IMR-90 (cell line): ENCODE measurements at regions not wholly inside any gene's neighbourhood (a gene's known extent, or its start where the extent isn't known, plus 50 kb on each side); places are given as distances from the start of the nearest gene placed in this dataset.

Experiments
- ATAC-seq: fragments of 200-7000 bp; cut with Tn5 transposase; 2 replicates; pipeline ENCODE4 v1.9.1; 2020; ENCODE audit warnings: low read depth, mild to moderate bottlenecking, moderate library complexity
- BruUV-seq: library from RNA; stranded (reverse); fragments of 400-500 nt; replicated peaks from 2 replicates; lab custom pipeline; 2021; lab: Mats Ljungman, UMichigan
- CTCF ChIA-PET: fragments of 300-600 bp; formaldehyde crosslinking; extraction: SDS; loops from one replicate; lab custom pipeline; 2021; ENCODE audit warnings: antibody characterized with exemption; lab: Yijun Ruan, JAX
- POLR2A ChIA-PET: fragments of 300-600 bp; sonication (Branson Sonifier 250); formaldehyde crosslinking; loops from one replicate; lab custom pipeline; 2022; ENCODE audit warnings: antibody characterized with exemption; ENCODE audit not compliant: unreplicated experiment; lab: Charles Lee
- DNase-seq: peaks from one replicate; pipeline ENCODE4 v3.0.0; 2013
- H2AFZ ChIP-seq: replicated peaks from 2 replicates; pipeline ENCODE3; 2013; ENCODE audit warnings: low read length, mild to moderate bottlenecking; ENCODE audit not compliant: poor library complexity
- H2AK5ac ChIP-seq: 2 replicates; pipeline ENCODE4 v1.6.1; 2013; ENCODE audit warnings: low read depth, low read length, inconsistent platforms
- H2AK9ac ChIP-seq: replicated peaks from 2 replicates; pipeline ENCODE3; 2013; ENCODE audit warnings: mild to moderate bottlenecking, low read depth, low read length, moderate library complexity; ENCODE audit not compliant: poor library complexity
- H2BK120ac ChIP-seq: 2 replicates; pipeline ENCODE4 v1.6.1; 2013; ENCODE audit warnings: low read depth, low read length, inconsistent platforms
- H2BK15ac ChIP-seq: 3 replicates; pipeline ENCODE4 v1.6.1; 2013; ENCODE audit warnings: low read depth, low read length, inconsistent platforms
- H2BK20ac ChIP-seq: 2 replicates; pipeline ENCODE4 v1.6.1; 2013; ENCODE audit warnings: low read depth, mild to moderate bottlenecking, inconsistent platforms, low read length, moderate library complexity
- H2BK5ac ChIP-seq: 2 replicates; pipeline ENCODE4 v1.6.1; 2013; ENCODE audit warnings: mild to moderate bottlenecking, low read depth, low read length, inconsistent platforms; ENCODE audit not compliant: poor library complexity, severe bottlenecking
- H3K14ac ChIP-seq: replicated peaks from 2 replicates; pipeline ENCODE4 v1.6.1; 2013; ENCODE audit warnings: low read depth, low read length, inconsistent platforms
- H3K18ac ChIP-seq: 2 replicates; pipeline ENCODE4 v1.6.1; 2013; ENCODE audit warnings: low read depth, low read length, control low read depth
- H3K23ac ChIP-seq: 2 replicates; pipeline ENCODE4 v1.6.1; 2013; ENCODE audit warnings: low read depth, low read length, inconsistent platforms
- H3K27ac ChIP-seq: 2 replicates; pipeline ENCODE4 v1.5.1; 2013; ENCODE audit warnings: mild to moderate bottlenecking, control low read depth, low read length; ENCODE audit not compliant: insufficient read depth
- H3K27me3 ChIP-seq: 2 replicates; pipeline ENCODE4 v1.6.1; 2013; ENCODE audit warnings: low read length; ENCODE audit not compliant: control insufficient read depth, insufficient read depth
- H3K36me3 ChIP-seq: 2 replicates; pipeline ENCODE4 v1.6.1; 2013; ENCODE audit warnings: low read length, mixed read lengths; ENCODE audit not compliant: control insufficient read depth, insufficient read depth
- H3K4ac ChIP-seq: 2 replicates; pipeline ENCODE4 v1.6.1; 2013; ENCODE audit warnings: low read depth, low read length, inconsistent platforms
- H3K4me1 ChIP-seq: 2 replicates; pipeline ENCODE4 v1.6.1; 2013; ENCODE audit warnings: low read length, mixed read lengths; ENCODE audit not compliant: control insufficient read depth, insufficient read depth
- H3K4me2 ChIP-seq: 2 replicates; pipeline ENCODE4 v1.6.1; 2013; ENCODE audit warnings: low read depth, mild to moderate bottlenecking, control low read depth, low read length, moderate library complexity
- H3K4me3 ChIP-seq: 2 replicates; pipeline ENCODE4 v1.5.1; 2013; ENCODE audit warnings: low read depth, mild to moderate bottlenecking, control low read depth, low read length, moderate library complexity; ENCODE audit not compliant: insufficient read depth
- H3K56ac ChIP-seq: 2 replicates; pipeline ENCODE4 v1.6.1; 2013; ENCODE audit warnings: low read length, inconsistent platforms; ENCODE audit not compliant: insufficient read depth; ENCODE audit errors: extremely low read depth
- H3K79me1 ChIP-seq, 2 experiments: 2 replicates each; pipeline ENCODE4 v1.6.1; 2013; ENCODE audit warnings: low read length in 2 of 2, inconsistent platforms in 1 of 2, low read depth in 1 of 2
- H3K9ac ChIP-seq: 2 replicates; pipeline ENCODE4 v1.6.1; 2013; ENCODE audit warnings: low read depth, low read length, control low read depth
- H3K9me1 ChIP-seq: 2 replicates; pipeline ENCODE4 v1.6.1; 2013; ENCODE audit warnings: low read length, inconsistent platforms; ENCODE audit not compliant: insufficient read depth
- H3K9me3 ChIP-seq: 2 replicates; pipeline ENCODE4 v1.6.1; 2013; ENCODE audit warnings: low read length; ENCODE audit not compliant: control insufficient read depth, insufficient read depth
- H4K20me1 ChIP-seq: 2 replicates; pipeline ENCODE4 v1.6.1; 2013; ENCODE audit warnings: low read length, inconsistent platforms; ENCODE audit not compliant: insufficient read depth
- H4K5ac ChIP-seq: 2 replicates; pipeline ENCODE4 v1.6.1; 2013; ENCODE audit warnings: mild to moderate bottlenecking, low read depth, low read length, control low read depth
- H4K8ac ChIP-seq, 2 experiments: 2 replicates each; pipeline ENCODE4 v1.6.1; 2013; ENCODE audit warnings: low read depth in 2 of 2, low read length in 2 of 2, control low read depth in 1 of 2, inconsistent platforms in 1 of 2
- H4K91ac ChIP-seq: 2 replicates; pipeline ENCODE4 v1.6.1; 2013; ENCODE audit warnings: low read depth, low read length, inconsistent platforms; ENCODE audit not compliant: insufficient read depth
- CTCF ChIP-seq: conservative IDR thresholded peaks from 2 replicates; pipeline ENCODE4 v1.5.1; 2012; ENCODE audit warnings: mild to moderate bottlenecking, low read depth, low read length, improper control_type of control experiment
- RAD21 ChIP-seq: IDR thresholded peaks from 2 replicates; pipeline ENCODE4 v1.6.1; 2012; ENCODE audit warnings: low read length, improper control_type of control experiment
- SMC3 ChIP-seq: fragments of 150-350 bp; IDR thresholded peaks from 2 replicates; pipeline ENCODE4 v1.6.1; 2016; ENCODE audit warnings: low read depth, mild to moderate bottlenecking, antibody characterized with exemption, low read length, moderate library complexity
- USF2 ChIP-seq: fragments of 150-350 bp; IDR thresholded peaks from 2 replicates; pipeline ENCODE4 v1.6.1; 2017; ENCODE audit warnings: mild to moderate bottlenecking, antibody characterized with exemption, low read length, low read depth
- WGBS, 2 experiments: methylation state at CpG; one replicate each; pipeline versions ENCODE4 v1.1.5 to v1.1.7; 2013; ENCODE audit warnings: missing lambda C conversion rate in 2 of 2; ENCODE audit not compliant: insufficient read length in 1 of 2; ENCODE audit errors: extremely low coverage in 2 of 2; 5-methylcytosine and 5-hydroxymethylcytosine counted together
- dilution Hi-C: fragments of 300-500 bp; cut with HindIII; formaldehyde crosslinking; loops from one replicate; pipeline ENCODE4 v1.14.3; 2018; ENCODE audit warnings: low sequenced_read_pairs; ENCODE audit not compliant: unreplicated experiment
- in situ Hi-C: fragments of 300-500 bp; cut with MboI; formaldehyde crosslinking; loops from 3 replicates; pipeline ENCODE4 v1.14.3; 2019; ENCODE audit warnings: low sequenced_read_pairs, inconsistent platforms, mixed read lengths
- intact Hi-C: fragments of 100-400 bp; cut with micrococcal nuclease; formaldehyde crosslinking; loops from 2 replicates; pipeline ENCODE4 v1.10.0; 2022

DNA sequence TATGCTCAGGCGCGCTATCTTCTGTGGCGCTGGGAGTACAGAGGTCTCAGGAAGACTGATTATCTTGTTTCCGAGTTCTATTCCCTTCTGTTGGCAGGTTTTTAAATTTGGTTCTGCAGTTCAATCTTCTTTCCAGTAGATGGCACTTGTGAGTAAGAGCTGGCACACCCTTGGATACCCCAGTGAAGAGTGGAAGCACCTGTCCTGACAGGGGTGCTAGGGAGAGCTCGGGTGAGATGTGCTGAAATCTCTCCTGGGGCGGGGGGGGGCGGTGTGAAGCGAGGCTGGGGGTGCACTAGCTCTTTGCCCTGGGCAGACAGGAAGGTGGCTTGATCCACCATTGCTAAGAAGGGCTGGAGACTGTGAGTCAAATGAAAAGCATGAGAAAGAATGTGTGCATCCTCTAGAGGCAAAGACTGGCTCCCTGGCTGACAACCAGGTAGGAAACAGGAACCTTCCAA is 679.9 kb upstream of the CCDC179 start:
- H3K36me3 ChIP-seq: no peaks in the 10 kb centered on the region
- 0 out of 2 replicates have a peak overlapping the region, but pooled peaks have one; percentile 65 for H3K14ac ChIP-seq
- no peak overlapping the region for H3K4me3 ChIP-seq
- H3K4ac ChIP-seq: peak overlapping the region; percentile 82
- H3K56ac ChIP-seq: peak overlapping the region; percentile 6; the same call in 1 of the 2 replicates
- intact Hi-C loops: loop anchor here (1.0 to 10.0 kb wide), 10 partner anchors 47 to 846 kb away; no protein-coding TSS in a partner anchor
- CTCF ChIA-PET: interaction anchor here (0.6 to 1.5 kb wide), 16 partner anchors 11 to 847 kb away, joined by 3 to 8 read pairs (median 3); no protein-coding TSS in a partner anchor
- peak overlapping the region; percentile 55 for H3K9ac ChIP-seq
- peak overlapping the region; percentile 83 for H4K5ac ChIP-seq
- BruUV-seq: no TSS peak
- in situ Hi-C loops: loop anchor here (10.0 kb wide), 1 partner anchor 955 kb away; the partner anchor contains the start of gene LUZP2
- no peaks in the 10 kb centered on the region for H3K79me1 ChIP-seq
- peak overlapping the region; percentile 92 for H2BK120ac ChIP-seq
- ATAC-seq (peak; percentile 91), DNase-seq (peak; percentile 53)
- 15% methylated on average over 4 of the region's 8 CpGs; no CpG with 5 or more reads in 1 of the 2 experiments for WGBS, 2 experiments
- H2AFZ ChIP-seq: peak overlapping the region; percentile 19
- H3K4me1 ChIP-seq: peaks cover 6% of the 10 kb centered on the region; the same call in 1 of the 2 replicates
- peak overlapping the region; percentile 80 for H3K18ac ChIP-seq
- peak overlapping the region; percentile 62; the same call in 1 of the 2 replicates for H3K27ac ChIP-seq
- H4K91ac ChIP-seq: peak overlapping the region; percentile 75
- no peak overlapping the region for H3K23ac ChIP-seq
- H2BK20ac ChIP-seq: peak overlapping the region; percentile 85
- peak overlapping the region; percentile 37 for H2BK5ac ChIP-seq
- TF ChIP-seq RAD21 (peak; percentile 76), USF2 (no peak), SMC3 (peak; percentile 68), CTCF (peak; percentile 75)
- dilution Hi-C loops: no loop called here
- peak overlapping the region; percentile 37 to 79 for H4K8ac ChIP-seq
- H4K20me1 ChIP-seq: no peaks in the 10 kb centered on the region
- peak overlapping the region; percentile 29; the same call in 1 of the 3 replicates for H2BK15ac ChIP-seq
- POLR2A ChIA-PET: no interaction called here
- no peak overlapping the region for H2AK9ac ChIP-seq
- peak overlapping the region; percentile 15; the same call in 1 of the 2 replicates for H2AK5ac ChIP-seq
- peaks cover 3% of the 10 kb centered on the region for H3K9me1 ChIP-seq
- H3K4me2 ChIP-seq: peak overlapping the region; percentile 43; the same call in 1 of the 2 replicates
- H3K27me3 ChIP-seq: no peaks in the 10 kb centered on the region
- peaks cover 2% of the 10 kb centered on the region; the same call in 1 of the 2 replicates for H3K9me3 ChIP-seq
